ENCODE measurements at regions not wholly inside any gene's neighbourhood (a gene's known extent, or its start where the extent isn't known, plus 50 kb on each side); places are given as distances from the start of the nearest gene placed in this dataset.

DNA sequence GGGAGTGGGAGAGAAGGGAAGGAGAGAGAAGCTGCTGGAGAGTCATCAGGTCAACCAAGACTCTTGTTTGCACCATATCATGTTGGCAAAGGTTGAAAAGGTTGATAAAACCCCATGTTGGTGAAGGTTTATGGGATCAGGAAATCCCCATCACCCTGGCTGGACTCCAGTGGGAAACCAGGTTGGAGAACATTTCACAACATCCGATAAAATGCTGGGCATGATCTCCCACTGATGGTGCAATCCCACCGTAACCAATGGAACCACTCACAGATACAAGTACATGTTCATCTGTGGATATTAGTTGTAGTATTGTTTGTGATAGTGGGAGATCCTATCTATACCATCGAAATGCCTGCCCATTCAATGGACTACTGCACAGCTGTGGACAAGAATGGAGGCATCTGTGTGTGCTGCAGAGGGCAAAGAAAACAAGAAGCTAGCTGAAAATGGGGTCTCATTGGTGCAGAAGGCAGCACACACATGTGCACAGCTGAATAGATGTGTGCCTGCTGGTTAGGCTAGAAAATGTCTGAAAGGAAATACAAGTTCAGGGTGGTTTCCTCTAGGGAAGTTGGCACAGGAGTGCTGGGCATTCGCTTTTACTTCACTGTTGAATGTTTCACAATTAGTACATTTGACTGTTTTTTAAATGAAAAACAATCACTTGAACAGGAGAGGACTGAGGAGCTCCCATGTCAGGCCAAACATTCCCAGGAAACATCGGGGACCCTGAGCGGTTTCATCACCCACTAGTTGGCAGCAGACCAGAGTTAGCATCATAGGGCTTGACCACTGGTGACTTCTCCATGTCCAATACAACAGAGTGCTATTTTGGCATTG lies 80.4 kb upstream of the MGMT start:
- TF ChIP-seq CTCF (IDR thresholded peaks at IDR 0.05) (no peak), POLR2A (IDR thresholded peaks at IDR 0.05) (no peak)

Data from lower leg skin (tissue), 3 donors.